Activated effector memory CD4-positive, alpha-beta T cell treated with anti-CD3 and anti-CD28 coated beads, Interleukin-2, amount 50 U/mL, for 16 hours (primary cell): ENCODE measurements at regions not wholly inside any gene's neighbourhood (a gene's known extent, or its start where the extent isn't known, plus 50 kb on each side); places are given as distances from the start of the nearest gene placed in this dataset.
"Not testable (repeated sequence)": the region's sequence is repeated elsewhere in the genome, so short reads cannot be mapped to it uniquely, and the experiment has no call there.

ENCODE experiments used
- DNase-seq: peaks from one replicate; pipeline ENCODE4 v3.0.0-alpha.2; 2020

- no peak for DNase-seq
Observed at GRCh38 chr7:113582471-113582870, 336.3 kb downstream of the PPP1R3A start.

GRCh38 chr7:113563257-113563656 lies 355.6 kb downstream of the PPP1R3A start:
- not testable (repeated sequence) for DNase-seq

GRCh38 chr7:113562801-113563200 lies 356.0 kb downstream of the PPP1R3A start:
- DNase-seq, result no peak

- DNase-seq, result no peak
Observed at GRCh38 chr7:113562242-113562641, 356.6 kb downstream of the PPP1R3A start.

- no peak for DNase-seq
Observed at GRCh38 chr7:113561446-113561845, 357.4 kb downstream of the PPP1R3A start.

GRCh38 chr7:113550966-113551365 lies 367.8 kb downstream of the PPP1R3A start:
- DNase-seq, result no peak

- no peak for DNase-seq
Observed at GRCh38 chr7:113548561-113548960, 370.2 kb downstream of the PPP1R3A start.

- no peak for DNase-seq
Observed at GRCh38 chr7:113548137-113548536, 370.7 kb downstream of the PPP1R3A start.

GRCh38 chr7:113521468-113521867 lies 397.3 kb downstream of the PPP1R3A start:
- no peak for DNase-seq

GRCh38 chr7:113519472-113519871 lies 399.3 kb downstream of the PPP1R3A start:
- no peak for DNase-seq

- DNase-seq, result no peak
Observed at GRCh38 chr7:113504691-113505090, 386.3 kb upstream of the SMIM30 start.

GRCh38 chr7:113504142-113504541 lies 385.8 kb upstream of the SMIM30 start:
- no peak for DNase-seq

- DNase-seq, result not testable (repeated sequence)
Observed at GRCh38 chr7:113496586-113496985, 378.2 kb upstream of the SMIM30 start.

- not testable (repeated sequence) for DNase-seq
Observed at GRCh38 chr7:113494797-113495566, 376.6 kb upstream of the SMIM30 start.

- no peak for DNase-seq
Observed at GRCh38 chr7:113491305-113491704, 373.0 kb upstream of the SMIM30 start.

- DNase-seq, result peak; percentile 59
Observed at GRCh38 chr7:113487925-113488731, 369.8 kb upstream of the SMIM30 start.

- DNase-seq, result no peak
Observed at GRCh38 chr7:113486548-113486947, 368.2 kb upstream of the SMIM30 start.

GRCh38 chr7:113483657-113484056 lies 365.3 kb upstream of the SMIM30 start:
- no peak for DNase-seq

GRCh38 chr7:113480537-113480936 lies 362.2 kb upstream of the SMIM30 start:
- DNase-seq, result no peak

GRCh38 chr7:113464096-113464855 lies 345.9 kb upstream of the SMIM30 start:
- no peak for DNase-seq

- no peak for DNase-seq
Observed at GRCh38 chr7:113460067-113460466, 341.7 kb upstream of the SMIM30 start.

- DNase-seq, result no peak
Observed at GRCh38 chr7:113456533-113456932, 338.2 kb upstream of the SMIM30 start.

- no peak for DNase-seq
Observed at GRCh38 chr7:113454597-113455169, 336.3 kb upstream of the SMIM30 start.
